SK-N-SH (cell line): ENCODE measurements at regions not wholly inside any gene's neighbourhood (a gene's known extent, or its start where the extent isn't known, plus 50 kb on each side); places are given as distances from the start of the nearest gene placed in this dataset.
A peak's percentile ranks its signal among the peaks of the same experiment; 100 is the strongest.

Source experiments
- CTCF ChIA-PET: fragments of 300-600, 350-600 bp; formaldehyde crosslinking; extraction: SDS; loops from one replicate; lab custom pipeline; 2021; lab: Yijun Ruan, JAX
- POLR2A ChIA-PET: fragments of 350-600 bp; sonication (Branson Sonifier 250); formaldehyde crosslinking; extraction: SDS; loops from one replicate; lab custom pipeline; 2020; ENCODE audit warnings: antibody characterized with exemption, inconsistent platforms; lab: Yijun Ruan, JAX
- DNase-seq: peaks from one replicate; pipeline ENCODE4 v3.0.0; 2012
- H2AFZ ChIP-seq: fragments of 200-600 bp; sonication (generic); 2 replicates; pipeline ENCODE4 v1.8.1; 2016; ENCODE audit warnings: antibody characterized with exemption, mild to moderate bottlenecking, low read depth
- H3F3A ChIP-seq: fragments of 200-600 bp; sonication (generic); replicated peaks from 2 replicates; pipeline ENCODE3; 2016; ENCODE audit warnings: antibody characterized with exemption, mild to moderate bottlenecking; ENCODE audit not compliant: insufficient read depth
- H3K27ac ChIP-seq, 2 experiments: fragments of 200-500 bp in 1 of 2; fragments of 200-600 bp in 1 of 2; sonication (Bioruptor generic) in 1 of 2; sonication (generic), shearing (Covaris generic) in 1 of 2; 2 replicates each; pipeline versions ENCODE4 v1.5.1 to v1.6.1; 2014 to 2016; ENCODE audit warnings: low read depth in 2 of 2, inconsistent platforms in 1 of 2, low read length in 1 of 2, mild to moderate bottlenecking in 1 of 2, mixed read lengths in 1 of 2
- H3K27me3 ChIP-seq: fragments of 200-600 bp; sonication (generic), shearing (Covaris generic); 2 replicates; pipeline ENCODE4 v1.6.1; 2016; ENCODE audit warnings: mixed run types; ENCODE audit not compliant: insufficient read depth
- H3K36me3 ChIP-seq, 2 experiments: fragments of 200-500 bp in 1 of 2; fragments of 200-600 bp in 1 of 2; sonication (Bioruptor generic) in 1 of 2; sonication (generic) in 1 of 2; replicated peaks in 1 of 2; 2 replicates each; pipeline versions ENCODE3 to v1.5.1; 2014 to 2016; ENCODE audit warnings: low read length in 1 of 2, mild to moderate bottlenecking in 1 of 2; ENCODE audit not compliant: insufficient read depth in 2 of 2, control insufficient read depth in 1 of 2
- H3K4me1 ChIP-seq, 2 experiments: fragments of 200-500 bp in 1 of 2; fragments of 200-600 bp in 1 of 2; sonication (Bioruptor generic) in 1 of 2; sonication (generic), shearing (Covaris generic) in 1 of 2; 2 replicates each; pipeline versions ENCODE4 v1.5.1 to v1.6.1; 2014 to 2016; ENCODE audit warnings: low read depth in 1 of 2, low read length in 1 of 2, mixed run types in 1 of 2; ENCODE audit not compliant: insufficient read depth in 2 of 2, control insufficient read depth in 1 of 2
- H3K4me2 ChIP-seq: fragments of 200-600 bp; sonication (generic), shearing (Covaris generic); 2 replicates; pipeline ENCODE4 v1.6.1; 2017; ENCODE audit warnings: mixed run types
- H3K4me3 ChIP-seq, 2 experiments: fragments of 200-500 bp in 1 of 2; fragments of 200-600 bp in 1 of 2; sonication (Bioruptor generic) in 1 of 2; sonication (generic), shearing (Covaris generic) in 1 of 2; 2 replicates each; pipeline versions ENCODE4 v1.5.1 to v1.8.1; 2014 to 2016; ENCODE audit warnings: low read depth in 2 of 2, inconsistent platforms in 1 of 2, low read length in 1 of 2, mild to moderate bottlenecking in 1 of 2, mixed read lengths in 1 of 2, moderate library complexity in 1 of 2
- H3K79me2 ChIP-seq: fragments of 200-600 bp; sonication (generic); 2 replicates; pipeline ENCODE4 v1.8.1; 2017; ENCODE audit warnings: mild to moderate bottlenecking; ENCODE audit not compliant: insufficient read depth
- H3K9ac ChIP-seq: fragments of 200-600 bp; sonication (generic); 2 replicates; pipeline ENCODE4 v1.6.1; 2017; ENCODE audit warnings: mixed run types
- H3K9me2 ChIP-seq: fragments of 200-600 bp; sonication (generic); 2 replicates; pipeline ENCODE4 v1.6.1; 2017; ENCODE audit warnings: mixed run types
- H3K9me3 ChIP-seq: fragments of 200-600 bp; sonication (generic); 2 replicates; pipeline ENCODE4 v1.6.1; 2017; ENCODE audit warnings: mixed run types, mild to moderate bottlenecking, moderate library complexity
- H4K20me1 ChIP-seq: fragments of 200-600 bp; sonication (generic); 2 replicates; pipeline ENCODE4 v1.6.1; 2017; ENCODE audit warnings: mild to moderate bottlenecking, mixed run types; ENCODE audit not compliant: insufficient read depth
- EP300 ChIP-seq, 2 experiments: IDR thresholded peaks; 2 replicates each; pipeline versions ENCODE4 v1.4.0 to v1.6.1; 2012; ENCODE audit warnings: borderline replicate concordance in 1 of 2, low read depth in 1 of 2, low read length in 1 of 2
- EZH2phosphoT487 ChIP-seq: fragments of 200-600 bp; sonication (generic); IDR thresholded peaks from 2 replicates; pipeline ENCODE4 v1.6.1; 2017; ENCODE audit warnings: low read depth, mixed run types, mild to moderate bottlenecking, antibody characterized with exemption, moderate library complexity, borderline replicate concordance
- FOSL2 ChIP-seq: IDR thresholded peaks from 2 replicates; pipeline ENCODE4 v1.4.0; 2012; ENCODE audit warnings: low read depth, mild to moderate bottlenecking, moderate library complexity, borderline replicate concordance
- FOXJ3 ChIP-seq: sonication (generic); formaldehyde crosslinking; IDR thresholded peaks from 2 replicates; pipeline ENCODE4 v1.5.1; 2020; ENCODE audit warnings: mild to moderate bottlenecking, missing genetic modification reagents
- GABPA ChIP-seq: IDR thresholded peaks from 2 replicates; pipeline ENCODE4 v1.4.0; 2012; ENCODE audit warnings: low read depth, mild to moderate bottlenecking
- GATA2 ChIP-seq: sonication (generic); formaldehyde crosslinking; IDR thresholded peaks from 2 replicates; pipeline ENCODE4 v1.5.0; 2020; ENCODE audit warnings: mild to moderate bottlenecking, missing genetic modification reagents
- IRF3 ChIP-seq: fragments of 150-350 bp; IDR thresholded peaks from 2 replicates; pipeline ENCODE4 v1.6.1; 2016; ENCODE audit warnings: mild to moderate bottlenecking, low read depth, low read length
- JUND ChIP-seq: IDR thresholded peaks from 2 replicates; pipeline ENCODE4 v1.4.0; 2012
- MXI1 ChIP-seq: IDR thresholded peaks from 2 replicates; pipeline ENCODE4 v1.6.1; 2012; ENCODE audit warnings: mild to moderate bottlenecking, low read depth, low read length, improper control_type of control experiment
- NFIC ChIP-seq: IDR thresholded peaks from 2 replicates; pipeline ENCODE4 v1.4.0; 2012; ENCODE audit warnings: borderline replicate concordance
- NRF1 ChIP-seq: IDR thresholded peaks from 2 replicates; pipeline ENCODE4 v1.6.1; 2012; ENCODE audit warnings: low read depth, mild to moderate bottlenecking, low read length
- RAD21 ChIP-seq: IDR thresholded peaks from 2 replicates; pipeline ENCODE4 v1.6.1; 2012; ENCODE audit warnings: mild to moderate bottlenecking, low read length
- RCOR1 ChIP-seq: fragments of 150-350 bp; IDR thresholded peaks from 2 replicates; pipeline ENCODE4 v1.6.1; 2017; ENCODE audit warnings: antibody characterized with exemption, low read length
- RXRA ChIP-seq: IDR thresholded peaks from 2 replicates; pipeline ENCODE4 v1.4.0; 2012; ENCODE audit warnings: low read depth, mild to moderate bottlenecking, borderline replicate concordance
- SIN3A ChIP-seq: IDR thresholded peaks from 2 replicates; pipeline ENCODE4 v1.6.1; 2012; ENCODE audit warnings: low read depth, mild to moderate bottlenecking, low read length, moderate library complexity, borderline replicate concordance
- SMC3 ChIP-seq: IDR thresholded peaks from 2 replicates; pipeline ENCODE4 v1.6.1; 2012; ENCODE audit warnings: low read depth, low read length, improper control_type of control experiment
- TAF1 ChIP-seq: IDR thresholded peaks from 2 replicates; pipeline ENCODE4 v1.6.1; 2012; ENCODE audit warnings: low read depth, mild to moderate bottlenecking, low read length, moderate library complexity, borderline replicate concordance
- WGBS: methylation state at CpG from one replicate; pipeline ENCODE4 v1.1.6; 2017; ENCODE audit warnings: low lambda C conversion rate; 5-methylcytosine and 5-hydroxymethylcytosine counted together
- TF ChIP-seq, protein P1 (sequence below): IDR thresholded peaks from 2 replicates; pipeline ENCODE4 v1.4.0; 2012; ENCODE audit warnings: low read depth
- TF ChIP-seq, protein P2 (sequence below): fragments of 150-350 bp; IDR thresholded peaks from 2 replicates; pipeline ENCODE4 v1.6.1; 2017; ENCODE audit warnings: antibody characterized with exemption, low read length, low read depth, borderline replicate concordance
- TF ChIP-seq, protein P3 (sequence below): IDR thresholded peaks from 2 replicates; pipeline ENCODE4 v1.4.0; 2012; ENCODE audit warnings: low read depth, borderline replicate concordance

DNA sequence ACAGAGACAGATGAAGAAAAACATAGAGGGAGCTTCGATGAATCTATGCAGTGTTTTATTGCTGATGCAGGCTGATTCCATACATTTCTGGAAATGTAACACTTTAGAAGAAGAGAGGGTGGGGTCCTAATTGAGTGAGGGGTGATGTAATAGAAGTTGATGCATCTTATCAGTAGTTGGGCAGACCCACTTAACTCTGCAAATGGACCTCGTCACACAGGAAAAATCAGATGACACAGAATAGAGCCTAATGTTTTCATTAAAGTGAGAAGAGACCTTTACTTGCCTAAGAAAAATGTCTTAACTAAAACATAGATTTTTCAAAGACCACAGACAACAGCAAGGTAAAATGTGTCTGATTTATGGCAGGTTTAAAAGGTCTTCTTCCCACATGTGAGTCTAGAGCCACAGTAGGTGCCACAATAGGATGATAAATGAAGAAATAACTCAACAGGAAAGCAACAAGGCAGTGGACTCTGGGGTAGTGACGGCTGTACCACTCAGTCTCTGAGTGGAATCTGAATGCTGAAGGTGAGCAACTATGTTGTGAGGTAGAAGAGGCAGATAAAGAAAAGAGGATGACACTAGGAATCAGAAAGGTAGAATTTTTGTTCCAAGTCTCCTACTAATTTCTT is 414.7 kb upstream of the PIK3C3 start:
- ChIA-PET CTCF (no interaction called here), POLR2A (no interaction called here)
- WGBS: 42% methylated on average over 3 of the region's 3 CpGs
- H3K9ac ChIP-seq: no peak overlapping the region
- no peaks in the 10 kb centered on the region for H4K20me1 ChIP-seq
- no peaks in the 10 kb centered on the region for H3K27me3 ChIP-seq
- H3K36me3 ChIP-seq: no peaks in the 10 kb centered on the region
- H3F3A ChIP-seq: no peaks in the 10 kb centered on the region
- peak; percentile 1 for DNase-seq
- peak overlapping the region in 1 of 2 experiments; percentile 43; a peak in 1 of 4 replicates for H3K27ac ChIP-seq
- no peak overlapping the region for H3K4me3 ChIP-seq
- no peak overlapping the region for H3K4me2 ChIP-seq
- H2AFZ ChIP-seq: no peak overlapping the region
- TF ChIP-seq EZH2phosphoT487 (no peak), SIN3A (no peak)
- no peaks in the 10 kb centered on the region for H3K79me2 ChIP-seq
- no peaks in the 10 kb centered on the region for H3K9me3 ChIP-seq
- H3K9me2 ChIP-seq: no peaks in the 10 kb centered on the region
- peaks cover 0 to 11% of the 10 kb centered on the region in 2 experiments; a peak in 2 of 4 replicates for H3K4me1 ChIP-seq

- no peaks in the 10 kb centered on the region for H3K9me2 ChIP-seq
- peak overlapping the region in 1 of 2 experiments; percentile 53; a peak in 1 of 4 replicates for H3K27ac ChIP-seq
- CTCF ChIA-PET: no interaction called here
- 75% methylated on average over 2 of the region's 2 CpGs for WGBS
- H3F3A ChIP-seq: no peaks in the 10 kb centered on the region
- H3K9me3 ChIP-seq: no peaks in the 10 kb centered on the region
- no peak overlapping the region for H3K9ac ChIP-seq
- no peak overlapping the region for H3K4me2 ChIP-seq
- H4K20me1 ChIP-seq: no peaks in the 10 kb centered on the region
- peaks cover 0 to 11% of the 10 kb centered on the region in 2 experiments; a peak in 2 of 4 replicates for H3K4me1 ChIP-seq
- POLR2A ChIA-PET: no interaction called here
- no peaks in the 10 kb centered on the region for H3K27me3 ChIP-seq
- H3K79me2 ChIP-seq: no peaks in the 10 kb centered on the region
- no peaks in the 10 kb centered on the region for H3K36me3 ChIP-seq
- TF ChIP-seq JUND (no peak), GATA2 (CRISPR knock-in tag) (peak; percentile 58; the same call in 1 of the 2 replicates), EP300 (IDR thresholded peaks at IDR 0.05; ENCODE audit: borderline replicate concordance in 1 of 2, low read depth in 1 of 2, low read length in 1 of 2) (peak in 1 of 2 experiments; percentile 45; a peak in 1 of 4 replicates), RCOR1 (peak; percentile 44; the same call in 1 of the 2 replicates)
- H2AFZ ChIP-seq: no peak overlapping the region
- no peak for DNase-seq
- no peak overlapping the region for H3K4me3 ChIP-seq
Measured at GRCh38 chr18:41538751-41539150, 416.3 kb upstream of the PIK3C3 start.

DNA sequence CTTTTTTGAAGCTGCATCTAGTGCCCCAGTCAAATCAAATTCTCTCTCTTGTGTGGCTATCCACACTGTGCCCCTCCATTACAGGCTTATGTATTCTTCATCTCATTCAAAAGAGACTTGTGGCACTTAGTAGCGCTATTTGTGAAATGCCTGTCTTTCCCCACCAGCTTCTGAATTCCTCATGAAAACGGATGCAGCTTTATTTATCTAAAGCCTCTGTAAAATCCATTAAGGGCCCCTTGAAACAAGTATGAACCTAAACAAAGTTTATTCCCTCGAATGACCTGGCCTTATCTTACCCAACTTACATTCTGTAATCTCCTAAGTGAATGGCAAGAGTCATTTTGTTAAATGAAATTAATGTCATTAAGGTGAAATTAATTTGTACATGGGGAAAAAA is 417.4 kb upstream of the PIK3C3 start:
- Histone ChIP-seq H3K27ac (no peak overlapping the region), H2AFZ (no peak overlapping the region), H3K36me3 (no peaks in the 10 kb centered on the region), H3K9me2 (no peaks in the 10 kb centered on the region), H3K9me3 (no peaks in the 10 kb centered on the region), H3K27me3 (no peaks in the 10 kb centered on the region), H4K20me1 (no peaks in the 10 kb centered on the region), H3K4me1 (peaks cover 0 to 11% of the 10 kb centered on the region in 2 experiments; a peak in 2 of 4 replicates), H3K4me2 (no peak overlapping the region), H3K79me2 (no peaks in the 10 kb centered on the region), H3K9ac (no peak overlapping the region), H3F3A (no peaks in the 10 kb centered on the region), H3K4me3 (no peak overlapping the region)
- ChIA-PET CTCF (no interaction called here), POLR2A (no interaction called here)
- 39% methylated on average over 3 of the region's 3 CpGs for WGBS
- DNase-seq: no peak
- TF ChIP-seq SMC3: no peak
- TF ChIP-seq, protein P1, sequence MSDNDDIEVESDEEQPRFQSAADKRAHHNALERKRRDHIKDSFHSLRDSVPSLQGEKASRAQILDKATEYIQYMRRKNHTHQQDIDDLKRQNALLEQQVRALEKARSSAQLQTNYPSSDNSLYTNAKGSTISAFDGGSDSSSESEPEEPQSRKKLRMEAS: no peak
- no peak for TF ChIP-seq MXI1
- TF ChIP-seq, protein P2, sequence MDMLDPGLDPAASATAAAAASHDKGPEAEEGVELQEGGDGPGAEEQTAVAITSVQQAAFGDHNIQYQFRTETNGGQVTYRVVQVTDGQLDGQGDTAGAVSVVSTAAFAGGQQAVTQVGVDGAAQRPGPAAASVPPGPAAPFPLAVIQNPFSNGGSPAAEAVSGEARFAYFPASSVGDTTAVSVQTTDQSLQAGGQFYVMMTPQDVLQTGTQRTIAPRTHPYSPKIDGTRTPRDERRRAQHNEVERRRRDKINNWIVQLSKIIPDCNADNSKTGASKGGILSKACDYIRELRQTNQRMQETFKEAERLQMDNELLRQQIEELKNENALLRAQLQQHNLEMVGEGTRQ: no peak
- no peak for TF ChIP-seq GATA2 (CRISPR knock-in tag)
- no peak for TF ChIP-seq NFIC
- TF ChIP-seq, protein P3, sequence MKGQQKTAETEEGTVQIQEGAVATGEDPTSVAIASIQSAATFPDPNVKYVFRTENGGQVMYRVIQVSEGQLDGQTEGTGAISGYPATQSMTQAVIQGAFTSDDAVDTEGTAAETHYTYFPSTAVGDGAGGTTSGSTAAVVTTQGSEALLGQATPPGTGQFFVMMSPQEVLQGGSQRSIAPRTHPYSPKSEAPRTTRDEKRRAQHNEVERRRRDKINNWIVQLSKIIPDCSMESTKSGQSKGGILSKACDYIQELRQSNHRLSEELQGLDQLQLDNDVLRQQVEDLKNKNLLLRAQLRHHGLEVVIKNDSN: no peak
- no peak for TF ChIP-seq NRF1
- TF ChIP-seq GABPA: no peak
- TF ChIP-seq IRF3: no peak
- TF ChIP-seq FOXJ3: no peak
- TF ChIP-seq TAF1: no peak
- TF ChIP-seq RAD21: no peak
- no peak for TF ChIP-seq RXRA
- TF ChIP-seq FOSL2: no peak
